H9 (cell line): ENCODE measurements at regions not wholly inside any gene's neighbourhood (a gene's known extent, or its start where the extent isn't known, plus 50 kb on each side); places are given as distances from the start of the nearest gene placed in this dataset.

Experiments
- DNase-seq: peaks from one replicate; pipeline ENCODE4 v3.0.0-alpha.2; 2017
- H2AFZ ChIP-seq: one replicate; pipeline ENCODE4 v1.6.1; 2013; ENCODE audit warnings: mild to moderate bottlenecking, low read length, control low read depth, moderate library complexity
- H2AK5ac ChIP-seq: 2 replicates; pipeline ENCODE4 v1.6.1; 2013; ENCODE audit warnings: low read length, control low read depth, mixed read lengths; ENCODE audit not compliant: insufficient read length
- H2BK120ac ChIP-seq: one replicate; pipeline ENCODE4 v1.6.1; 2013; ENCODE audit warnings: low read depth, mild to moderate bottlenecking, low read length, control low read depth, inconsistent platforms; ENCODE audit not compliant: poor library complexity, severe bottlenecking
- H2BK12ac ChIP-seq: 2 replicates; pipeline ENCODE4 v1.6.1; 2013; ENCODE audit warnings: low read length, control low read depth, mixed read lengths, low read depth; ENCODE audit not compliant: insufficient read length
- H2BK15ac ChIP-seq: 2 replicates; pipeline ENCODE4 v1.6.1; 2013; ENCODE audit warnings: low read depth, low read length, control low read depth
- H2BK20ac ChIP-seq: one replicate; pipeline ENCODE4 v1.6.1; 2013; ENCODE audit warnings: low read depth, mild to moderate bottlenecking, low read length, control low read depth, inconsistent platforms; ENCODE audit not compliant: poor library complexity, severe bottlenecking
- H2BK5ac ChIP-seq: 2 replicates; pipeline ENCODE4 v1.6.1; 2013; ENCODE audit warnings: low read length, control low read depth, mixed read lengths; ENCODE audit not compliant: insufficient read length
- H3K14ac ChIP-seq: 2 replicates; pipeline ENCODE4 v1.6.1; 2013; ENCODE audit warnings: low read length, control low read depth; ENCODE audit not compliant: insufficient read depth
- H3K18ac ChIP-seq: 2 replicates; pipeline ENCODE4 v1.6.1; 2013; ENCODE audit warnings: low read depth, mild to moderate bottlenecking, mixed read lengths, low read length, control low read depth; ENCODE audit not compliant: insufficient read length
- H3K23ac ChIP-seq: 2 replicates; pipeline ENCODE4 v1.6.1; 2013; ENCODE audit warnings: low read length, control low read depth, mixed read lengths, low read depth; ENCODE audit not compliant: insufficient read length
- H3K23me2 ChIP-seq: 2 replicates; pipeline ENCODE4 v1.6.1; 2013; ENCODE audit warnings: low read depth, mild to moderate bottlenecking, mixed read lengths, low read length, control low read depth; ENCODE audit not compliant: insufficient read length, poor library complexity, severe bottlenecking
- H3K27ac ChIP-seq: 2 replicates; pipeline ENCODE4 v1.5.1; 2013; ENCODE audit warnings: low read length, control low read depth, mixed read lengths, low read depth; ENCODE audit not compliant: insufficient read length
- H3K27me3 ChIP-seq: 2 replicates; pipeline ENCODE4 v1.6.1; 2013; ENCODE audit warnings: low read length, control low read depth, inconsistent platforms; ENCODE audit not compliant: insufficient read depth
- H3K4ac ChIP-seq: 2 replicates; pipeline ENCODE4 v1.6.1; 2013; ENCODE audit warnings: low read depth, mild to moderate bottlenecking, control low read depth, inconsistent platforms, low read length, moderate library complexity
- H3K4me1 ChIP-seq: 2 replicates; pipeline ENCODE4 v1.6.1; 2013; ENCODE audit warnings: low read length, control low read depth, inconsistent platforms; ENCODE audit not compliant: insufficient read depth
- H3K4me2 ChIP-seq: 2 replicates; pipeline ENCODE4 v1.6.1; 2013; ENCODE audit warnings: low read length, control low read depth, mixed read lengths; ENCODE audit not compliant: insufficient read length, insufficient read depth
- H3K56ac ChIP-seq: 2 replicates; pipeline ENCODE4 v1.6.1; 2013; ENCODE audit warnings: low read depth, mild to moderate bottlenecking, mixed read lengths, low read length, control low read depth; ENCODE audit not compliant: insufficient read length
- H3K79me1 ChIP-seq: 2 replicates; pipeline ENCODE4 v1.6.1; 2013; ENCODE audit warnings: low read depth, mild to moderate bottlenecking, moderate library complexity, low read length, control low read depth, inconsistent platforms; ENCODE audit not compliant: insufficient read depth, poor library complexity, severe bottlenecking
- H3K79me2 ChIP-seq: 2 replicates; pipeline ENCODE4 v1.6.1; 2013; ENCODE audit warnings: low read length, control low read depth, inconsistent platforms; ENCODE audit not compliant: insufficient read depth
- H3K9ac ChIP-seq: 2 replicates; pipeline ENCODE4 v1.6.1; 2013; ENCODE audit warnings: low read length, control low read depth, mixed read lengths; ENCODE audit not compliant: insufficient read length; ENCODE audit errors: extremely low read depth
- H3K9me3 ChIP-seq: one replicate; pipeline ENCODE4 v1.6.1; 2013; ENCODE audit warnings: low read depth, low read length, inconsistent platforms; ENCODE audit not compliant: control insufficient read depth
- H3T11ph ChIP-seq: one replicate; pipeline ENCODE4 v1.6.1; 2013; ENCODE audit warnings: mild to moderate bottlenecking, low read length, control low read depth, inconsistent platforms
- H4K20me1 ChIP-seq: one replicate; pipeline ENCODE4 v1.6.1; 2013; ENCODE audit not compliant: control insufficient read depth, insufficient read length, insufficient read depth
- H4K5ac ChIP-seq: 2 replicates; pipeline ENCODE4 v1.6.1; 2013; ENCODE audit warnings: low read depth, mild to moderate bottlenecking, mixed read lengths, low read length, control low read depth; ENCODE audit not compliant: insufficient read length
- H4K8ac ChIP-seq: replicated peaks from 2 replicates; pipeline ENCODE4 v1.6.1; 2013; ENCODE audit warnings: low read length, control low read depth, mixed read lengths, low read depth; ENCODE audit not compliant: insufficient read length
- H4K91ac ChIP-seq: 2 replicates; pipeline ENCODE4 v1.6.1; 2013; ENCODE audit warnings: low read depth, mild to moderate bottlenecking, moderate library complexity, mixed read lengths, low read length, control low read depth; ENCODE audit not compliant: insufficient read length
- H3K27ac Mint-ChIP-seq, 3 experiments: 2 replicates in 2 of 3; 3 replicates in 1 of 3; pipeline ENCODE4 v1.8.0; 2020 to 2021; ENCODE audit warnings: mixed read lengths in 3 of 3, mild to moderate bottlenecking in 1 of 3, moderate library complexity in 1 of 3
- H3K27me3 Mint-ChIP-seq: 2 replicates; pipeline ENCODE4 v1.8.0; 2021; ENCODE audit warnings: low read depth, mild to moderate bottlenecking, moderate library complexity, mixed read lengths
- H3K36me3 Mint-ChIP-seq, 3 experiments: 2 replicates in 2 of 3; 3 replicates in 1 of 3; pipeline ENCODE4 v1.8.0; 2020 to 2021; ENCODE audit warnings: low read depth in 3 of 3, mixed read lengths in 3 of 3; ENCODE audit not compliant: insufficient read depth in 1 of 3
- H3K4me1 Mint-ChIP-seq, 2 experiments: 2 replicates each; pipeline ENCODE4 v1.8.0; 2020; ENCODE audit warnings: mixed read lengths in 2 of 2
- H3K4me3 Mint-ChIP-seq, 2 experiments: 2 replicates in 1 of 2; 3 replicates in 1 of 2; pipeline ENCODE4 v1.8.0; 2020 to 2021; ENCODE audit warnings: mild to moderate bottlenecking in 2 of 2, mixed read lengths in 2 of 2, moderate library complexity in 1 of 2
- H3K9me3 Mint-ChIP-seq, 2 experiments: 2 replicates in 1 of 2; 3 replicates in 1 of 2; pipeline ENCODE4 v1.8.0; 2020; ENCODE audit warnings: mild to moderate bottlenecking in 2 of 2, mixed read lengths in 2 of 2, moderate library complexity in 1 of 2
- WGBS: extraction: QIAGEN DNeasy Blood & Tissue Kit; methylation state at CpG from one replicate; pipeline ENCODE4 v1.1.7; 2013; ENCODE audit warnings: missing lambda C conversion rate, low lambda C conversion rate, mixed read lengths; ENCODE audit not compliant: insufficient read length; ENCODE audit errors: extremely low coverage; 5-methylcytosine and 5-hydroxymethylcytosine counted together
- TF ChIP-seq, protein P1 (sequence below): fragments of 200-600 bp; sonication (generic); conservative IDR thresholded peaks from 3 replicates; pipeline ENCODE4 v1.8.0; 2021; ENCODE audit warnings: antibody characterized with exemption, mild to moderate bottlenecking

DNA sequence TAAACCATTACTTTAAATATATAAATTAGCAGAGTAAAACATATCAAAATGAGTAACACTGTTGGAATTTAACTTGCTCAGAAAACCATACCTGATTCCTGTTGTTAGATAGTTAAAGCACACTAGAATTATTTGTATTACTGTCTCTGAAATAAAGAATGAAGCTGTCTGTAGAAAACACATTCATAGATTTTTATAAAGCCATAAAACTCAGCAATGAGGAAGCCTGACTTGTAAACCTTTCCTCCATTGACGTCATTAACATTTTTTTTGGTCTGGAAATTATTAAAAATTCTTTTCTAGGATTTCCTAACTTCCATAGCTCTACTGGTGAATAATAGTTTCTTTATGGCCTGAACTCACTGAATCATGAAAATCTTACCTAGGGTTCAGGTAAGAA lies 147.6 kb downstream of the BRMS1L start:
- DNase-seq: no peak
- Histone ChIP-seq H3K27ac (no peak overlapping the region), H2BK20ac (no peak overlapping the region), H2BK120ac (no peak overlapping the region), H3K23me2 (no peaks in the 10 kb centered on the region), H3T11ph (no peak overlapping the region), H2BK5ac (no peak overlapping the region), H4K20me1 (no peaks in the 10 kb centered on the region), H3K23ac (no peak overlapping the region), H3K79me1 (no peaks in the 10 kb centered on the region), H3K9me3 (no peaks in the 10 kb centered on the region), H3K18ac (no peak overlapping the region), H3K27me3 (no peaks in the 10 kb centered on the region), H3K56ac (no peak overlapping the region), H2BK15ac (no peak overlapping the region), H3K4ac (no peak overlapping the region), H3K4me2 (no peak overlapping the region), H2BK12ac (no peak overlapping the region), H4K5ac (no peak overlapping the region), H2AK5ac (no peak overlapping the region), H3K4me1 (no peaks in the 10 kb centered on the region), H2AFZ (no peak overlapping the region), H3K14ac (no peak overlapping the region), H4K91ac (no peak overlapping the region), H4K8ac (no peak overlapping the region), H3K79me2 (no peaks in the 10 kb centered on the region), H3K9ac (no peak overlapping the region)
- Mint-ChIP-seq H3K36me3 (peaks cover 0 to 2% (median 0%) of the 10 kb centered on the region in 3 experiments; a peak in 1 of 7 replicates), H3K4me1 (no peaks in the 10 kb centered on the region), H3K27ac (no peak overlapping the region), H3K4me3 (no peak overlapping the region), H3K9me3 (peaks cover 3% of the 10 kb centered on the region in 2 experiments), H3K27me3 (no peaks in the 10 kb centered on the region; the same call in 1 of the 2 replicates)
- TF ChIP-seq, protein P1, sequence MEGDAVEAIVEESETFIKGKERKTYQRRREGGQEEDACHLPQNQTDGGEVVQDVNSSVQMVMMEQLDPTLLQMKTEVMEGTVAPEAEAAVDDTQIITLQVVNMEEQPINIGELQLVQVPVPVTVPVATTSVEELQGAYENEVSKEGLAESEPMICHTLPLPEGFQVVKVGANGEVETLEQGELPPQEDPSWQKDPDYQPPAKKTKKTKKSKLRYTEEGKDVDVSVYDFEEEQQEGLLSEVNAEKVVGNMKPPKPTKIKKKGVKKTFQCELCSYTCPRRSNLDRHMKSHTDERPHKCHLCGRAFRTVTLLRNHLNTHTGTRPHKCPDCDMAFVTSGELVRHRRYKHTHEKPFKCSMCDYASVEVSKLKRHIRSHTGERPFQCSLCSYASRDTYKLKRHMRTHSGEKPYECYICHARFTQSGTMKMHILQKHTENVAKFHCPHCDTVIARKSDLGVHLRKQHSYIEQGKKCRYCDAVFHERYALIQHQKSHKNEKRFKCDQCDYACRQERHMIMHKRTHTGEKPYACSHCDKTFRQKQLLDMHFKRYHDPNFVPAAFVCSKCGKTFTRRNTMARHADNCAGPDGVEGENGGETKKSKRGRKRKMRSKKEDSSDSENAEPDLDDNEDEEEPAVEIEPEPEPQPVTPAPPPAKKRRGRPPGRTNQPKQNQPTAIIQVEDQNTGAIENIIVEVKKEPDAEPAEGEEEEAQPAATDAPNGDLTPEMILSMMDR: no peak
- WGBS: no CpG with 5 or more reads among the region's 1 CpG
